Heart left ventricle (tissue), 16 donors: ENCODE measurements at regions not wholly inside any gene's neighbourhood (a gene's known extent, or its start where the extent isn't known, plus 50 kb on each side); places are given as distances from the start of the nearest gene placed in this dataset.

Experiments used
- ATAC-seq, 4 donors: fragments of 200-7000 bp; cut with Tn5 transposase; one replicate each; pipeline ENCODE4 v1.9.1; 2020 to 2022; ENCODE audit warnings: moderate library complexity in 4 of 4, mild to moderate bottlenecking in 3 of 4, moderate number of reproducible peaks in 1 of 4
- DNase-seq, 5 donors: peaks; one replicate each; pipeline ENCODE4 v3.0.0-alpha.2; 2020
- H3K27ac ChIP-seq, 12 donors: fragments of 200-600 bp; sonication (generic) in 4 of 12; one replicate each; pipeline versions ENCODE4 v1.5.0 to v1.8.0; 2016 to 2022; ENCODE audit warnings: mild to moderate bottlenecking in 2 of 12
- H3K27me3 ChIP-seq, 9 donors: fragments of 200-600 bp; sonication (generic) in 2 of 9; one replicate each; pipeline versions ENCODE4 v1.5.1 to v1.8.0; 2016 to 2022; ENCODE audit warnings: mild to moderate bottlenecking in 3 of 9
- H3K36me3 ChIP-seq, 9 donors: fragments of 200-600 bp; sonication (generic) in 2 of 9; one replicate each; pipeline versions ENCODE4 v1.5.0 to v1.8.0; 2018 to 2022; ENCODE audit warnings: mild to moderate bottlenecking in 2 of 9
- H3K4me1 ChIP-seq, 12 donors: fragments of 200-600 bp; sonication (generic) in 4 of 12; one replicate each; pipeline versions ENCODE4 v1.5.0 to v1.8.0; 2016 to 2022; ENCODE audit warnings: mild to moderate bottlenecking in 3 of 12
- H3K4me3 ChIP-seq, 12 donors: fragments of 200-600 bp; sonication (generic) in 4 of 12; one replicate each; pipeline versions ENCODE4 v1.5.0 to v1.8.0; 2017 to 2022; ENCODE audit warnings: mild to moderate bottlenecking in 9 of 12, moderate library complexity in 4 of 12
- H3K9me3 ChIP-seq, 12 donors: fragments of 200-600 bp; sonication (generic) in 4 of 12; one replicate each; pipeline versions ENCODE4 v1.5.0 to v1.8.0; 2016 to 2022; ENCODE audit warnings: mild to moderate bottlenecking in 1 of 12
- CTCF ChIP-seq, 12 donors: fragments of 200-600 bp; sonication (generic) in 4 of 12; IDR thresholded peaks; one replicate each; pipeline versions ENCODE4 v1.5.0 to v1.8.0; 2018 to 2022; ENCODE audit warnings: antibody characterized with exemption in 12 of 12, mild to moderate bottlenecking in 5 of 12
- POLR2A ChIP-seq, 2 donors: fragments of 450-650 bp; IDR thresholded peaks; one replicate each; pipeline ENCODE4 v1.6.1; 2017; ENCODE audit warnings: antibody characterized with exemption in 2 of 2, mild to moderate bottlenecking in 2 of 2, moderate library complexity in 2 of 2
- WGBS, 4 donors: extraction: QIAGEN DNeasy Blood & Tissue Kit in 2 of 4; methylation state at CpG; one replicate each; pipeline versions ENCODE4 v1.1.5 to v1.1.7; 2013 to 2018; 5-methylcytosine and 5-hydroxymethylcytosine counted together
- intact Hi-C, 10 donors: fragments of 100-400 bp; cut with DNase I; formaldehyde crosslinking; loops; one replicate each; pipeline versions ENCODE4 v1.11.1 to v1.14.2; 2022
- donor health status: ischemic (EF 13 %, LVEDD 7.1; RV severe dilation, severe dysfunction).
- donor health status: healthy with polysubstance abuse.
- donor health status: DM: no; HTN: yes; CAD: no.
- donor health status: DM: no; HTN: no; CAD: no.
- donor health status: ischemic (EF 25% LVEDD 6.9; RV normal size, moderate dysfunction).
- donor health status: ischemic (EF 25% LVEDD 5.7; RV mildly dilated, moderate dysfunction).
- donor health status: healthy.
- donor health status: DM: yes; HTN: yes; CAD: no.
- donor health status: ischemic (EF 35%, LVEDD 5.7; RV mildly dilated, moderate dysfunction).
- donor health status: nonischemic (EF 11% LVEDD 7.7; RV severe dilation, severe dysfunction).
- donor health status: DM: yes; HTN: yes; CAD: no.
- donor health status: PGD.
- donor health status: ischemic (EF 29% LVEDD 5.4; RV normal size, mild dysfunction).
- donor health status: nonischemic (EF 23%, LVEDD 6.1; RV moderate dilation, normal function).

- no peak overlapping the region for H3K4me3 ChIP-seq
- H3K27me3 ChIP-seq: peaks cover 0 to 65% (median 5%) of the 10 kb centered on the region in 9 donors
- H3K36me3 ChIP-seq: no peaks in the 10 kb centered on the region
- ATAC-seq (no peak), DNase-seq (no peak)
- intact Hi-C loops: no loop called here
- no peaks in the 10 kb centered on the region for H3K4me1 ChIP-seq
- WGBS, 4 donors: 38 to 60% (median 52%) methylated on average over 4 of the region's 4 CpGs
- H3K9me3 ChIP-seq: peaks cover 0 to 4% (median 0%) of the 10 kb centered on the region in 12 donors
- H3K27ac ChIP-seq: no peak overlapping the region
- TF ChIP-seq POLR2A (IDR thresholded peaks at IDR 0.05): no peak
- TF ChIP-seq CTCF (IDR thresholded peaks at IDR 0.05): no peak
Observed at GRCh38 chr1:37239225-37239740, 205.0 kb upstream of the GRIK3 start.

DNA sequence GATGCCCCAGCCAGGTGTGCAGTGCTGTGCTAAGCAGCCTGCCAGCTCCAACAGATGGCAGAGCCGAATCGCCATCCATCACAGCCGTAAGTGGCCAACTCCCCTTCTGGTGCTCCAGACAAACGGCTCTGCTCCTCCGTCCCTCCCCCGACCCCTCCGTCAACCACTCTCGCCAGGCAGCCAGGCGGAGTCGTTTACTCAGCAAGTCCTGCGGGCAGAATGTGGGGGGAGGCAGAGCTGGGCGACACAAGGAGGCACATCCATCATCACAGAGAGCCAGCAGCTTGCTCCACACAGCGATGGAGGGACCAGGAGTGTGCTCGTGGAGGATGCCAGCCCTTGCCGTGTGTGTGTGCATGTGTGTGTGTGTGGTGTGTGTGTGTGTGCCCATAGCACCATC is 206.6 kb upstream of the GRIK3 start:
- no peak for TF ChIP-seq CTCF (IDR thresholded peaks at IDR 0.05)
- no peak for TF ChIP-seq POLR2A (IDR thresholded peaks at IDR 0.05)
- intact Hi-C loops: no loop called here
- no peaks in the 10 kb centered on the region for H3K4me1 ChIP-seq
- H3K27ac ChIP-seq: no peak overlapping the region
- H3K36me3 ChIP-seq: no peaks in the 10 kb centered on the region
- peaks cover 0 to 59% (median 5%) of the 10 kb centered on the region in 9 donors for H3K27me3 ChIP-seq
- no peak for ATAC-seq
- no peak overlapping the region for H3K4me3 ChIP-seq
- no peak for DNase-seq
- 31 to 37% (median 34%) methylated on average over 9 to 15 of the region's 15 CpGs for WGBS, 4 donors
- H3K9me3 ChIP-seq: peaks cover 0 to 3% (median 0%) of the 10 kb centered on the region in 12 donors

GRCh38 chr1:37242501-37242900 is 208.2 kb upstream of the GRIK3 start:
- peaks cover 0 to 47% (median 5%) of the 10 kb centered on the region in 9 donors for H3K27me3 ChIP-seq

More at GRCh38 chr1:37242501-37242900, 208.2 kb upstream of the GRIK3 start:
- TF ChIP-seq POLR2A (IDR thresholded peaks at IDR 0.05): no peak
- no peak for TF ChIP-seq CTCF (IDR thresholded peaks at IDR 0.05)
- WGBS, 4 donors: 58 to 69% (median 64%) methylated on average over 5 of the region's 5 CpGs
- no peaks in the 10 kb centered on the region for H3K36me3 ChIP-seq
- H3K9me3 ChIP-seq: no peaks in the 10 kb centered on the region
- H3K27ac ChIP-seq: no peak overlapping the region
- H3K4me3 ChIP-seq: no peak overlapping the region
- H3K4me1 ChIP-seq: no peaks in the 10 kb centered on the region
- DNase-seq (no peak), ATAC-seq (no peak)
- intact Hi-C loops: no loop called here
